ENCODE measurements at regions not wholly inside any gene's neighbourhood (a gene's known extent, or its start where the extent isn't known, plus 50 kb on each side); places are given as distances from the start of the nearest gene placed in this dataset.

GRCh38 chr18:78240101-78240500, 739.5 kb upstream of the SALL3 start:
- TF ChIP-seq EZH2phosphoT487 (IDR thresholded peaks at IDR 0.05; ENCODE audit: borderline replicate concordance, low read length) (no peak), CTCF (IDR thresholded peaks at IDR 0.05; ENCODE audit: low read depth, low read length, poor library complexity, severe bottlenecking) (no peak)
